Endothelial cell of umbilical vein (primary cell): ENCODE measurements at regions not wholly inside any gene's neighbourhood (a gene's known extent, or its start where the extent isn't known, plus 50 kb on each side); places are given as distances from the start of the nearest gene placed in this dataset.

ENCODE experiments used
- EZH2 ChIP-seq: IDR thresholded peaks from 2 replicates; pipeline ENCODE4 v1.6.1; 2012; ENCODE audit warnings: borderline replicate concordance, low read depth, mild to moderate bottlenecking, moderate library complexity, low read length, inconsistent platforms; ENCODE audit not compliant: severe bottlenecking
- FOS ChIP-seq: IDR thresholded peaks from 2 replicates; pipeline ENCODE4 v1.6.1; 2011; ENCODE audit warnings: mild to moderate bottlenecking, low read length, moderate library complexity, borderline replicate concordance; ENCODE audit not compliant: insufficient read depth
- POLR2A ChIP-seq: IDR thresholded peaks from 2 replicates; pipeline ENCODE4 v1.6.1; 2012; ENCODE audit warnings: low read depth, mild to moderate bottlenecking, control low read depth, low read length
- TF ChIP-seq, protein P1 (sequence below), 2 donors: IDR thresholded peaks; 1 replicate in 1 of 2; 2 replicates in 1 of 2; pipeline ENCODE4 v1.5.1; 2011; ENCODE audit warnings: low read length in 2 of 2, mild to moderate bottlenecking in 2 of 2, moderate library complexity in 2 of 2, control low read depth in 1 of 2, inconsistent platforms in 1 of 2, low read depth in 1 of 2; ENCODE audit not compliant: insufficient read depth in 1 of 2; ENCODE audit errors: extremely low read depth in 1 of 2
- TF ChIP-seq, protein P2 (sequence below): IDR thresholded peaks from 2 replicates; pipeline ENCODE4 v1.6.1; 2011; ENCODE audit not compliant: insufficient read depth, insufficient read length

GRCh38 chr2:41854227-41854626 lies 193.6 kb upstream of the PKDCC start:
- TF ChIP-seq POLR2A (no peak), EZH2 (no peak), FOS (no peak)
- TF ChIP-seq, protein P1, sequence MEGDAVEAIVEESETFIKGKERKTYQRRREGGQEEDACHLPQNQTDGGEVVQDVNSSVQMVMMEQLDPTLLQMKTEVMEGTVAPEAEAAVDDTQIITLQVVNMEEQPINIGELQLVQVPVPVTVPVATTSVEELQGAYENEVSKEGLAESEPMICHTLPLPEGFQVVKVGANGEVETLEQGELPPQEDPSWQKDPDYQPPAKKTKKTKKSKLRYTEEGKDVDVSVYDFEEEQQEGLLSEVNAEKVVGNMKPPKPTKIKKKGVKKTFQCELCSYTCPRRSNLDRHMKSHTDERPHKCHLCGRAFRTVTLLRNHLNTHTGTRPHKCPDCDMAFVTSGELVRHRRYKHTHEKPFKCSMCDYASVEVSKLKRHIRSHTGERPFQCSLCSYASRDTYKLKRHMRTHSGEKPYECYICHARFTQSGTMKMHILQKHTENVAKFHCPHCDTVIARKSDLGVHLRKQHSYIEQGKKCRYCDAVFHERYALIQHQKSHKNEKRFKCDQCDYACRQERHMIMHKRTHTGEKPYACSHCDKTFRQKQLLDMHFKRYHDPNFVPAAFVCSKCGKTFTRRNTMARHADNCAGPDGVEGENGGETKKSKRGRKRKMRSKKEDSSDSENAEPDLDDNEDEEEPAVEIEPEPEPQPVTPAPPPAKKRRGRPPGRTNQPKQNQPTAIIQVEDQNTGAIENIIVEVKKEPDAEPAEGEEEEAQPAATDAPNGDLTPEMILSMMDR (IDR thresholded peaks at IDR 0.05; ENCODE audit: extremely low read depth in 1 of 2, insufficient read depth in 1 of 2, low read depth in 1 of 2, low read length in 2 of 2), result no peak
- TF ChIP-seq, protein P2, sequence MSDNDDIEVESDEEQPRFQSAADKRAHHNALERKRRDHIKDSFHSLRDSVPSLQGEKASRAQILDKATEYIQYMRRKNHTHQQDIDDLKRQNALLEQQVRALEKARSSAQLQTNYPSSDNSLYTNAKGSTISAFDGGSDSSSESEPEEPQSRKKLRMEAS, result no peak
